Transverse colon (tissue), 4 donors: ENCODE measurements at regions not wholly inside any gene's neighbourhood (a gene's known extent, or its start where the extent isn't known, plus 50 kb on each side); places are given as distances from the start of the nearest gene placed in this dataset.
"Not testable (repeated sequence)": the region's sequence is repeated elsewhere in the genome, so short reads cannot be mapped to it uniquely, and the experiment has no call there.

Source experiments
- DNase-seq: peaks from one replicate; pipeline ENCODE4 v3.0.0-alpha.2; 2019
- H3K27ac ChIP-seq, 4 donors: fragments of 200-600 bp; sonication (generic); 2 replicates each; pipeline ENCODE4 v1.5.1; 2016 to 2018; ENCODE audit warnings: inconsistent platforms in 4 of 4
- H3K27me3 ChIP-seq: fragments of 200-600 bp; sonication (generic); 2 replicates; pipeline ENCODE4 v1.5.1; 2017; ENCODE audit warnings: inconsistent platforms
- H3K36me3 ChIP-seq, 4 donors: fragments of 200-600 bp; sonication (generic); 2 replicates each; pipeline ENCODE4 v1.5.1; 2017 to 2019; ENCODE audit warnings: inconsistent platforms in 4 of 4
- H3K4me1 ChIP-seq, 4 donors: fragments of 200-600 bp; sonication (generic); 2 replicates each; pipeline ENCODE4 v1.5.1; 2017 to 2020; ENCODE audit warnings: inconsistent platforms in 4 of 4
- H3K4me3 ChIP-seq, 4 donors: fragments of 200-600 bp; sonication (generic); 1 replicate in 1 of 4; 2 replicates in 3 of 4; pipeline versions ENCODE4 v1.5.1 to v1.6.1; 2017 to 2019; ENCODE audit warnings: inconsistent platforms in 4 of 4
- H3K9me3 ChIP-seq, 2 donors: fragments of 200-600 bp; sonication (generic); 2 replicates each; pipeline ENCODE4 v1.5.1; 2017 to 2019; ENCODE audit warnings: inconsistent platforms in 2 of 2
- CTCF ChIP-seq, 5 experiments: fragments of 200-600 bp in 3 of 5; fragments of 450-650 bp in 2 of 5; sonication (generic) in 3 of 5; IDR thresholded peaks; 1 replicate in 2 of 5; 2 replicates in 3 of 5; pipeline ENCODE4 v1.5.1; 2016 to 2017; ENCODE audit warnings: antibody characterized with exemption in 5 of 5, inconsistent platforms in 3 of 5, mild to moderate bottlenecking in 2 of 5, moderate library complexity in 1 of 5
- EP300 ChIP-seq: sonication (generic); formaldehyde crosslinking; IDR thresholded peaks from one replicate; pipeline ENCODE4 v1.6.1; 2017; ENCODE audit warnings: antibody characterized with exemption, low read depth
- POLR2A ChIP-seq: fragments of 450-650 bp; IDR thresholded peaks from one replicate; pipeline ENCODE4 v1.6.1; 2016; ENCODE audit warnings: antibody characterized with exemption, mild to moderate bottlenecking, moderate library complexity
- POLR2AphosphoS5 ChIP-seq, 3 donors: sonication (generic); formaldehyde crosslinking; IDR thresholded peaks; one replicate each; pipeline ENCODE4 v1.6.1; 2016; ENCODE audit warnings: antibody characterized with exemption in 3 of 3
- WGBS, 2 donors: methylation state at CpG; one replicate each; pipeline ENCODE4 v1.1.5; 2018; ENCODE audit warnings: low coverage in 1 of 2; 5-methylcytosine and 5-hydroxymethylcytosine counted together
- in situ Hi-C, 4 donors: fragments of 200-750 bp; cut with MboI; loops; one replicate each; pipeline versions ENCODE4 v1.15.0 to v1.15.1; 2017; ENCODE audit warnings: low sequenced_read_pairs in 3 of 4, low pct_ligation_motif_present in 1 of 4, low pct_unique_long_range_greater_than_20kb in 1 of 4
- intact Hi-C: fragments of 100-400 bp; cut with DNase I; formaldehyde crosslinking; loops from one replicate; pipeline ENCODE4 v1.15.1; 2023; ENCODE audit warnings: low total_unique reads

DNA sequence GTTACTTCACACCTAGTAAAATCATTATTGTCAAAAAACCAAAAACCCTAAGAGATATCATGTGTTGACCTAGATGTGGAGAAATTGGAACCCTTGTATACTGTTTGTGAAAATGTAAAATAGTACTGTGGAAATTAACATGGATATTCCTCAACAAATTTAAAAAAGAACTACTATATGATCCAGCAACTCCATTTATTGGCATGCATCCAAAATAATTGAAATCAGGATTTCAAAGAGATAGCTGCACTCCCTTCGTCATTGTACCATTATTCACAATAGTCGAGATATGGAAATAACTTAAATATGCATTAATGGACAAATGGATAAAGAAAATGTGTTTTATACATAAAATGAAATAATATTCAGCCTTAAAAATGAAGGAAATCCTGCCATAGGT lies 105.3 kb upstream of the ZC3H15 start:
- in situ Hi-C loops (no loop called here), intact Hi-C loops (no loop called here)
- DNase-seq, result no peak
- 85 to 97% methylated on average over 2 of the region's 2 CpGs for WGBS, 2 donors
- H3K4me3 ChIP-seq, result no peak overlapping the region
- H3K27ac ChIP-seq, result no peak overlapping the region
- peaks cover 0 to 3% (median 0%) of the 10 kb centered on the region in 4 donors for H3K36me3 ChIP-seq
- no peak for TF ChIP-seq POLR2A
- TF ChIP-seq POLR2AphosphoS5 (IDR thresholded peaks at IDR 0.05), result no peak
- TF ChIP-seq EP300, result no peak
- TF ChIP-seq CTCF (IDR thresholded peaks at IDR 0.05), result no peak
- H3K27me3 ChIP-seq, result no peaks in the 10 kb centered on the region
- H3K4me1 ChIP-seq, result no peaks in the 10 kb centered on the region
- H3K9me3 ChIP-seq, result peaks cover 3 to 6% of the 10 kb centered on the region in 2 donors

DNA sequence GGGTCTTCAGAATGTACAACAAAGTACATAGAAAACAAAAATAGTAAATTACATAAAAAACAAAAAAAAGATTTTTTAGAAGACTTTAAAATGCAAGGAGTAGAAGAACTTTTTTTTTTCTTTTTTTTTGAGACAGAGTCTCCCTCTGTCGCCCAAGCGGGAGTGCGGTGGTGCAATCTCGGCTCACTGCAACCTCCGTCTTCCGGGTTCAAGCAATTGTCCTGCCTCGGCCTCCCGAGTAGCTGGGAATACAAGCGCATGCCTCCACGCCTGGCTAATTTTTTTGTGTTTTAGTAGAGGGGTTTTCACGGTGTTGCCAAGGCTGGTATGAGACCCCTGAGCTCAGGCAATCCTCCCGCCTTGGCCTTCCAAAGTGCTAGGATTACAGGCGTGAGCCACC lies 104.5 kb upstream of the ZC3H15 start:
- no peak overlapping the region for H3K27ac ChIP-seq
- no peak for DNase-seq
- in situ Hi-C loops, result no loop called here
- 91 to 93% methylated on average over 7 to 13 of the region's 13 CpGs for WGBS, 2 donors
- no peaks in the 10 kb centered on the region for H3K27me3 ChIP-seq
- H3K9me3 ChIP-seq, result peaks cover 10 to 11% of the 10 kb centered on the region in 2 donors
- H3K4me1 ChIP-seq, result no peaks in the 10 kb centered on the region
- TF ChIP-seq POLR2AphosphoS5 (IDR thresholded peaks at IDR 0.05) (no peak), CTCF (IDR thresholded peaks at IDR 0.05) (no peak), EP300 (no peak), POLR2A (no peak)
- intact Hi-C loops, result no loop called here
- H3K4me3 ChIP-seq, result no peak overlapping the region
- peaks cover 0 to 3% (median 0%) of the 10 kb centered on the region in 4 donors for H3K36me3 ChIP-seq

- Histone ChIP-seq H3K36me3 (no peaks in the 10 kb centered on the region), H3K27me3 (no peaks in the 10 kb centered on the region), H3K27ac (no peak overlapping the region), H3K9me3 (peaks cover 10 to 13% of the 10 kb centered on the region in 2 donors), H3K4me1 (no peaks in the 10 kb centered on the region), H3K4me3 (no peak overlapping the region)
- in situ Hi-C loops (no loop called here), intact Hi-C loops (no loop called here)
- no peak for DNase-seq
- WGBS, 2 donors, result 73% methylated on average over 1 of the region's 1 CpG
- TF ChIP-seq POLR2AphosphoS5 (IDR thresholded peaks at IDR 0.05) (no peak), CTCF (IDR thresholded peaks at IDR 0.05) (no peak), POLR2A (no peak), EP300 (no peak)
Observed at GRCh38 chr2:186382932-186383331, 103.1 kb upstream of the ZC3H15 start.

DNA sequence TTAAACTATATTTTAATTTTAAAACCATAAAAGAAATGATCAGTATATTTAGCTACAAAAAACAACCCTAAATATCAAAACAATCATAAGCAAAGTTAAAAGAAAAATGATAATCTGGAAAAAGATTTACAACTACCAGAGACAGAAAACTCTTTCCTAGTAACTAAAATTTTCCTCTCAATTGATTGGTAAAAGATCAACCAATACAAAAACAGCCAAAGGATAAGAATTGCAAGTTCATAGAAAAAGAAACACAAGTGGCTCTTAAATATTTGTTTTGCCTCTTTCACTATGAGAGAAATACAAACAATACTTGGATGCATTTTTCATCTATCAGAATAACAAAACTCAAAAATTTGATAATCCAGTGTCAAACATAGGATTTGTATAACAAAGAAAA lies 101.8 kb upstream of the ZC3H15 start:
- no peak overlapping the region for H3K27ac ChIP-seq
- no peak for DNase-seq
- H3K4me3 ChIP-seq, result no peak overlapping the region
- no peaks in the 10 kb centered on the region for H3K36me3 ChIP-seq
- no peaks in the 10 kb centered on the region for H3K4me1 ChIP-seq
- in situ Hi-C loops (no loop called here), intact Hi-C loops (no loop called here)
- peaks cover 10 to 13% of the 10 kb centered on the region in 2 donors for H3K9me3 ChIP-seq
- TF ChIP-seq CTCF (IDR thresholded peaks at IDR 0.05) (no peak), EP300 (no peak), POLR2AphosphoS5 (IDR thresholded peaks at IDR 0.05) (no peak), POLR2A (no peak)
- H3K27me3 ChIP-seq, result no peaks in the 10 kb centered on the region

- intact Hi-C loops, in situ Hi-C loops, H3K27ac ChIP-seq, H3K27me3 ChIP-seq, H3K4me3 ChIP-seq, DNase-seq, H3K36me3 ChIP-seq, H3K4me1 ChIP-seq: not testable (repeated sequence)
- peaks cover 10 to 13% of the 10 kb centered on the region in 2 donors for H3K9me3 ChIP-seq
- WGBS, 2 donors, result 98 to 100% methylated on average over 1 to 4 of the region's 4 CpGs
Observed at GRCh38 chr2:186385638-186386201, 100.3 kb upstream of the ZC3H15 start.
